Neuronal stem cell (in vitro differentiated cells): ENCODE measurements at regions not wholly inside any gene's neighbourhood (a gene's known extent, or its start where the extent isn't known, plus 50 kb on each side); places are given as distances from the start of the nearest gene placed in this dataset.
"Not testable (repeated sequence)": the region's sequence is repeated elsewhere in the genome, so short reads cannot be mapped to it uniquely, and the experiment has no call there.

Experiments used
- DNase-seq: peaks from one replicate; pipeline ENCODE4 v3.0.0-alpha.2; 2013; ENCODE audit warnings: low spot score
- H2AFZ ChIP-seq: one replicate; pipeline ENCODE4 v1.6.1; 2013; ENCODE audit warnings: mild to moderate bottlenecking, low read length, inconsistent platforms
- H2AK5ac ChIP-seq: 2 replicates; pipeline ENCODE4 v1.6.1; 2013; ENCODE audit warnings: low read depth, mild to moderate bottlenecking, inconsistent platforms, low read length, moderate library complexity, mixed read lengths
- H2BK120ac ChIP-seq: 2 replicates; pipeline ENCODE4 v1.6.1; 2013; ENCODE audit warnings: low read depth, mild to moderate bottlenecking, inconsistent platforms, low read length, moderate library complexity, mixed read lengths
- H2BK12ac ChIP-seq: one replicate; pipeline ENCODE4 v1.6.1; 2013; ENCODE audit warnings: low read length, inconsistent platforms
- H2BK15ac ChIP-seq: 2 replicates; pipeline ENCODE4 v1.6.1; 2013; ENCODE audit warnings: mild to moderate bottlenecking, low read length, inconsistent platforms, mixed read lengths
- H2BK5ac ChIP-seq: one replicate; pipeline ENCODE4 v1.6.1; 2013; ENCODE audit warnings: inconsistent platforms, mild to moderate bottlenecking, low read length, moderate library complexity
- H3K14ac ChIP-seq: one replicate; pipeline ENCODE4 v1.6.1; 2013; ENCODE audit warnings: low read length, inconsistent platforms
- H3K18ac ChIP-seq: 2 replicates; pipeline ENCODE4 v1.6.1; 2013; ENCODE audit warnings: low read length, inconsistent platforms
- H3K23ac ChIP-seq: 2 replicates; pipeline ENCODE4 v1.6.1; 2013; ENCODE audit warnings: low read depth, mild to moderate bottlenecking, mixed read lengths, low read length, inconsistent platforms; ENCODE audit not compliant: poor library complexity
- H3K27ac ChIP-seq: replicated peaks from 3 replicates; pipeline ENCODE4 v1.5.1; 2013; ENCODE audit warnings: low read length, inconsistent platforms
- H3K27me3 ChIP-seq, 3 experiments: 2 replicates each; pipeline ENCODE4 v1.6.1; 2013; ENCODE audit warnings: low read length in 3 of 3, mild to moderate bottlenecking in 2 of 3, inconsistent platforms in 1 of 3, low read depth in 1 of 3, mixed read lengths in 1 of 3, moderate library complexity in 1 of 3; ENCODE audit not compliant: control insufficient read depth in 3 of 3, insufficient read depth in 3 of 3
- H3K36me3 ChIP-seq, 2 donors: replicated peaks in 1 of 2; 2 replicates each; pipeline ENCODE4 v1.6.1; 2013; ENCODE audit warnings: low read length in 2 of 2; ENCODE audit not compliant: control insufficient read depth in 2 of 2, insufficient read depth in 2 of 2
- H3K4ac ChIP-seq: 2 replicates; pipeline ENCODE4 v1.6.1; 2013; ENCODE audit warnings: inconsistent platforms, mild to moderate bottlenecking, low read length, moderate library complexity
- H3K4me1 ChIP-seq, 2 donors: 1 replicate in 1 of 2; 2 replicates in 1 of 2; pipeline ENCODE4 v1.6.1; 2013; ENCODE audit warnings: low read length in 2 of 2, low read depth in 1 of 2; ENCODE audit not compliant: control insufficient read depth in 2 of 2, insufficient read depth in 1 of 2
- H3K4me2 ChIP-seq: one replicate; pipeline ENCODE4 v1.6.1; 2013; ENCODE audit warnings: mild to moderate bottlenecking, low read length, inconsistent platforms; ENCODE audit not compliant: insufficient read depth, poor library complexity, severe bottlenecking
- H3K4me3 ChIP-seq, 2 donors: 2 replicates each; pipeline ENCODE4 v1.5.1; 2013; ENCODE audit warnings: low read length in 2 of 2, mild to moderate bottlenecking in 2 of 2, inconsistent platforms in 1 of 2, moderate library complexity in 1 of 2
- H3K79me1 ChIP-seq: one replicate; pipeline ENCODE4 v1.6.1; 2013; ENCODE audit warnings: low read depth, mild to moderate bottlenecking, inconsistent platforms, low read length, moderate library complexity
- H3K9ac ChIP-seq: one replicate; pipeline ENCODE4 v1.6.1; 2013; ENCODE audit warnings: mild to moderate bottlenecking, low read depth, low read length, inconsistent platforms; ENCODE audit not compliant: poor library complexity
- H3K9me3 ChIP-seq, 2 donors: replicated peaks in 1 of 2; 2 replicates each; pipeline versions ENCODE3 to v1.6.1; 2013; ENCODE audit warnings: low read length in 2 of 2, mild to moderate bottlenecking in 2 of 2, inconsistent platforms in 1 of 2, low read depth in 1 of 2, mixed read lengths in 1 of 2, moderate library complexity in 1 of 2; ENCODE audit not compliant: control insufficient read depth in 2 of 2, insufficient read depth in 1 of 2
- H4K8ac ChIP-seq: one replicate; pipeline ENCODE4 v1.6.1; 2013; ENCODE audit warnings: low read depth, mild to moderate bottlenecking, inconsistent platforms, low read length, moderate library complexity
- H4K91ac ChIP-seq: one replicate; pipeline ENCODE4 v1.6.1; 2013; ENCODE audit warnings: low read length, low read depth, mild to moderate bottlenecking, inconsistent platforms; ENCODE audit not compliant: poor library complexity
- WGBS, 2 donors: extraction: QIAGEN DNeasy Blood & Tissue Kit; methylation state at CpG; one replicate each; pipeline ENCODE4 v1.1.7; 2013; ENCODE audit warnings: missing lambda C conversion rate in 2 of 2, mixed read lengths in 1 of 2; ENCODE audit not compliant: insufficient read length in 2 of 2, insufficient replicate concordance in 1 of 2; ENCODE audit errors: extremely low coverage in 2 of 2; 5-methylcytosine and 5-hydroxymethylcytosine counted together

- no peak overlapping the region for H3K4ac ChIP-seq
- no peak overlapping the region for H2BK15ac ChIP-seq
- DNase-seq = no peak
- no peak overlapping the region for H3K4me3 ChIP-seq
- no peak overlapping the region for H4K8ac ChIP-seq
- H3K4me1 ChIP-seq = no peaks in the 10 kb centered on the region
- no peak overlapping the region for H3K14ac ChIP-seq
- H2BK5ac ChIP-seq = no peak overlapping the region
- no peak overlapping the region for H3K23ac ChIP-seq
- H3K9ac ChIP-seq = no peak overlapping the region
- H3K36me3 ChIP-seq = no peaks in the 10 kb centered on the region
- no peak overlapping the region for H3K27ac ChIP-seq
- H2BK120ac ChIP-seq = no peak overlapping the region
- no peak overlapping the region for H3K18ac ChIP-seq
- no peak overlapping the region for H2BK12ac ChIP-seq
- H4K91ac ChIP-seq = no peak overlapping the region
- H2AFZ ChIP-seq = no peak overlapping the region
- no peaks in the 10 kb centered on the region for H3K27me3 ChIP-seq
- H3K79me1 ChIP-seq = no peaks in the 10 kb centered on the region
- no peak overlapping the region for H2AK5ac ChIP-seq
- no peaks in the 10 kb centered on the region for H3K9me3 ChIP-seq
- H3K4me2 ChIP-seq = no peak overlapping the region
These were observed 185.1 kb upstream of the AGTR1 start for GRCh38 chr3:148512648-148513047.

- no peak overlapping the region for H3K4me3 ChIP-seq
- H3K4me2 ChIP-seq = no peak overlapping the region
These were observed 184.6 kb upstream of the AGTR1 start for GRCh38 chr3:148513096-148513543.

GRCh38 chr3:148518520-148518919, 179.2 kb upstream of the AGTR1 start:
- no peak for DNase-seq
- no peak overlapping the region for H2BK120ac ChIP-seq
- no peaks in the 10 kb centered on the region for H3K27me3 ChIP-seq
- no peak overlapping the region for H3K9ac ChIP-seq
- H2BK15ac ChIP-seq = no peak overlapping the region
- H2BK5ac ChIP-seq = no peak overlapping the region
- H3K79me1 ChIP-seq = no peaks in the 10 kb centered on the region
- no peak overlapping the region for H3K27ac ChIP-seq
- no peaks in the 10 kb centered on the region for H3K9me3 ChIP-seq
- peak overlapping the region; percentile 40 for H2AFZ ChIP-seq
- no peaks in the 10 kb centered on the region for H3K36me3 ChIP-seq
- no peak overlapping the region for H2AK5ac ChIP-seq
- H3K4me2 ChIP-seq = no peak overlapping the region
- H4K8ac ChIP-seq = no peak overlapping the region
- H3K14ac ChIP-seq = peak overlapping the region; percentile 89
- no peak overlapping the region for H3K23ac ChIP-seq
- H2BK12ac ChIP-seq = no peak overlapping the region
- no peak overlapping the region for H4K91ac ChIP-seq
- H3K4ac ChIP-seq = no peak overlapping the region
- H3K18ac ChIP-seq = peak overlapping the region; percentile 17
- H3K4me3 ChIP-seq = no peak overlapping the region
- no peaks in the 10 kb centered on the region for H3K4me1 ChIP-seq

More at GRCh38 chr3:148513096-148513543, 184.6 kb upstream of the AGTR1 start:
- Histone ChIP-seq H3K27me3 (no peaks in the 10 kb centered on the region), H3K4me1 (no peaks in the 10 kb centered on the region), H2BK12ac (no peak overlapping the region), H3K27ac (no peak overlapping the region), H2BK120ac (no peak overlapping the region), H3K4ac (no peak overlapping the region), H2AK5ac (no peak overlapping the region), H3K18ac (no peak overlapping the region), H4K8ac (no peak overlapping the region), H2BK5ac (no peak overlapping the region), H4K91ac (no peak overlapping the region), H3K36me3 (no peaks in the 10 kb centered on the region), H2BK15ac (no peak overlapping the region), H3K9me3 (no peaks in the 10 kb centered on the region), H2AFZ (no peak overlapping the region), H3K9ac (no peak overlapping the region), H3K79me1 (no peaks in the 10 kb centered on the region), H3K23ac (no peak overlapping the region), H3K14ac (no peak overlapping the region)
- DNase-seq = no peak

GRCh38 chr3:148525621-148526020, 172.1 kb upstream of the AGTR1 start:
- H2BK12ac ChIP-seq, H2AK5ac ChIP-seq, H3K9me3 ChIP-seq, H3K79me1 ChIP-seq, H3K14ac ChIP-seq, H3K27ac ChIP-seq, H3K23ac ChIP-seq, H3K18ac ChIP-seq, H2BK15ac ChIP-seq, H2BK5ac ChIP-seq, H2AFZ ChIP-seq, H3K27me3 ChIP-seq, H3K36me3 ChIP-seq, DNase-seq, H3K9ac ChIP-seq, H3K4me2 ChIP-seq, H2BK120ac ChIP-seq, H3K4me3 ChIP-seq, H3K4ac ChIP-seq, H3K4me1 ChIP-seq, H4K8ac ChIP-seq, H4K91ac ChIP-seq: not testable (repeated sequence)
- no CpG with 5 or more reads among the region's 13 CpGs for WGBS, 2 donors
